ENCODE measurements at regions not wholly inside any gene's neighbourhood (a gene's known extent, or its start where the extent isn't known, plus 50 kb on each side); places are given as distances from the start of the nearest gene placed in this dataset.

GRCh38 chr10:7071421-7071820 is 339.4 kb downstream of the SFMBT2 start (continued):
- TF ChIP-seq ZNF280D (tag by site-specific recombination; IDR thresholded peaks at IDR 0.05) (no peak), SCRT1 (tag by site-specific recombination; IDR thresholded peaks at IDR 0.05; ENCODE audit: borderline replicate concordance) (no peak), ZNF645 (tag by site-specific recombination; IDR thresholded peaks at IDR 0.05) (no peak)

- ChIA-PET CTCF (interaction anchor here (0.6 kb wide), 1 partner anchor 216 kb away, joined by 3 read pairs; no protein-coding TSS in a partner anchor), POLR2A (no interaction called here)
- no peak overlapping the region for H3K27ac ChIP-seq (ENCODE audit: extremely low read depth, low read depth, low read length)
- no peaks in the 10 kb centered on the region for H3K36me3 ChIP-seq (ENCODE audit: control insufficient read depth in 2 of 2, insufficient read depth in 1 of 2, low read length in 2 of 2)
- no peaks in the 10 kb centered on the region; the same call in 1 of the 2 replicates for H3K9me3 ChIP-seq (ENCODE audit: control insufficient read depth, insufficient read depth, low read depth, low read length)
- H3K4me1 ChIP-seq (ENCODE audit: control insufficient read depth, insufficient read depth, low read length): no peaks in the 10 kb centered on the region
- no peak overlapping the region for H3K4me3 ChIP-seq (ENCODE audit: low read depth, low read length)
- TF ChIP-seq ZNF37A (tag by site-specific recombination; IDR thresholded peaks at IDR 0.05): no peak
- TF ChIP-seq SP2 (tag by site-specific recombination; IDR thresholded peaks at IDR 0.05): no peak
- no peak for TF ChIP-seq PBX3 (CRISPR knock-in tag; IDR thresholded peaks at IDR 0.05)
- TF ChIP-seq HOXC10 (CRISPR knock-in tag; IDR thresholded peaks at IDR 0.05): no peak
- TF ChIP-seq SCRT2 (tag by site-specific recombination; IDR thresholded peaks at IDR 0.05): no peak
- no peak for TF ChIP-seq ZBTB26 (tag by site-specific recombination; optimal IDR thresholded peaks at IDR 0.05)
- TF ChIP-seq ZFHX2 (tag by site-specific recombination; conservative IDR thresholded peaks at IDR 0.05): no peak
- TF ChIP-seq ZNF155 (tag by site-specific recombination; IDR thresholded peaks at IDR 0.05): no peak
- no peak for TF ChIP-seq ZXDB (tag by site-specific recombination; IDR thresholded peaks at IDR 0.05)
- TF ChIP-seq ZBTB48 (tag by site-specific recombination; IDR thresholded peaks at IDR 0.05): no peak
- no peak for TF ChIP-seq ZSCAN30 (tag by site-specific recombination; IDR thresholded peaks at IDR 0.05)
- no peak for TF ChIP-seq ZEB2 (tag by site-specific recombination; IDR thresholded peaks at IDR 0.05)
Observed at GRCh38 chr10:7070950-7071349, 339.9 kb downstream of the SFMBT2 start.

GRCh38 chr10:7069706-7070105 is 341.1 kb downstream of the SFMBT2 start:
- Histone ChIP-seq H3K4me1 (ENCODE audit: control insufficient read depth, insufficient read depth, low read length) (no peaks in the 10 kb centered on the region), H3K9me3 (ENCODE audit: control insufficient read depth, insufficient read depth, low read depth, low read length) (no peaks in the 10 kb centered on the region; the same call in 1 of the 2 replicates), H3K4me3 (ENCODE audit: low read depth, low read length) (no peak overlapping the region), H3K27ac (ENCODE audit: extremely low read depth, low read depth, low read length) (no peak overlapping the region), H3K36me3 (ENCODE audit: control insufficient read depth in 2 of 2, insufficient read depth in 1 of 2, low read length in 2 of 2) (no peaks in the 10 kb centered on the region)
- ChIA-PET CTCF (interaction anchor here (0.6 to 0.7 kb wide), 2 partner anchors 151 to 561 kb away, joined by 3 read pairs; no protein-coding TSS in a partner anchor), POLR2A (no interaction called here)
- TF ChIP-seq ZNF426 (tag by site-specific recombination; IDR thresholded peaks at IDR 0.05) (no peak), INSM2 (tag by site-specific recombination; IDR thresholded peaks at IDR 0.05) (no peak), ZBTB21 (tag by site-specific recombination; IDR thresholded peaks at IDR 0.05) (no peak), ZNF560 (tag by site-specific recombination; IDR thresholded peaks at IDR 0.05; ENCODE audit: borderline replicate concordance) (no peak), ZNF449 (tag by site-specific recombination; IDR thresholded peaks at IDR 0.05) (no peak), ZNF580 (tag by site-specific recombination; IDR thresholded peaks at IDR 0.05) (no peak), RBAK (tag by site-specific recombination; IDR thresholded peaks at IDR 0.05) (no peak), ZNF701 (tag by site-specific recombination; IDR thresholded peaks at IDR 0.05) (no peak), ZNF146 (tag by site-specific recombination; IDR thresholded peaks at IDR 0.05) (no peak), GLIS2 (tag by site-specific recombination; IDR thresholded peaks at IDR 0.05) (no peak)

Data from HEK293 (cell line).